Neural crest cell (in vitro differentiated cells): ENCODE measurements at regions not wholly inside any gene's neighbourhood (a gene's known extent, or its start where the extent isn't known, plus 50 kb on each side); places are given as distances from the start of the nearest gene placed in this dataset.
"Not testable (repeated sequence)": the region's sequence is repeated elsewhere in the genome, so short reads cannot be mapped to it uniquely, and the experiment has no call there.

Experiments
- DNase-seq: peaks from one replicate; pipeline ENCODE4 v3.0.0; 2021; ENCODE audit warnings: low read depth, mixed read lengths, low spot score
- H3K27ac Mint-ChIP-seq: one replicate; pipeline ENCODE4 v1.8.0; 2021; ENCODE audit warnings: mild to moderate bottlenecking, mixed read lengths; ENCODE audit not compliant: unreplicated experiment
- H3K27me3 Mint-ChIP-seq: 2 replicates; pipeline ENCODE4 v1.8.0; 2021; ENCODE audit warnings: low read depth, mild to moderate bottlenecking, mixed read lengths
- H3K36me3 Mint-ChIP-seq: 2 replicates; pipeline ENCODE4 v1.8.0; 2021; ENCODE audit warnings: low read depth, mild to moderate bottlenecking, mixed read lengths
- H3K4me1 Mint-ChIP-seq: 2 replicates; pipeline ENCODE4 v1.8.0; 2021; ENCODE audit warnings: mixed read lengths
- H3K4me3 Mint-ChIP-seq: one replicate; pipeline ENCODE4 v1.8.0; 2021; ENCODE audit warnings: mild to moderate bottlenecking, mixed read lengths
- H3K9me3 Mint-ChIP-seq: 2 replicates; pipeline ENCODE4 v1.8.0; 2021; ENCODE audit warnings: mixed read lengths

DNA sequence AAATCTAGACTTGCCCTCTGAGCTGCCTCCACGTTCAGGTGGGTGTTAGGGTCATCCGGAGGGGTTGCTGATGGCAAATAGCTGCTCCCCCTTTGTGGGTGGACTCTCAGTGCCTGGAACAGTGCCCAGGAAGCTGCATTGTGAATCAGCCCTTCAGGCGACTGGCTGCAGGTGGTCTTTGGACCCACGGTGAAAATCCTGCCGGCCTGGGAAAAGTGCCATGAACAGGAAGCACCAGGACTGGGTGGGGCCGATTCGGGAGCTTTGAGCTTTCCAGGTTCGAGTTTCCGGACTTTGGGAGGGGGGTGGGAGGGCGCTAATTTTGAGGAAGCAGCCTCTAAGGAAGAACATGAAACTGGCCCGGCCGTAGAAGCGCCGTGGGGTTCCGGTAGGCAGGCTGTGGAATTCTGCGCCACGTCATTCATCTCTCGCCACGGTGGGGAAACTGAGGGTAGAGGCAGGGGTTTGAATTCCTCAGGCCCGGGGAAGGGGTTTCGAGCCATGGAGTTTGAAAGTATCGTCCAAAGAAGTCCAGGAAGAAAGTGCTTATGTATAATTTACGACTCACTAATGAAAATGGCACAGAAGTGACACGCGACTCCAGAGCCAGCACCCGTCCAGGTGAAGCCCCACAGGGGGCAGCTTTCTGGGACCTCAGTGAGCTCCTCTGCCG is 199.4 kb downstream of the BANP start:
- H3K27ac Mint-ChIP-seq, H3K27me3 Mint-ChIP-seq, H3K4me3 Mint-ChIP-seq, H3K36me3 Mint-ChIP-seq, H3K4me1 Mint-ChIP-seq, DNase-seq, H3K9me3 Mint-ChIP-seq: not testable (repeated sequence)

DNA sequence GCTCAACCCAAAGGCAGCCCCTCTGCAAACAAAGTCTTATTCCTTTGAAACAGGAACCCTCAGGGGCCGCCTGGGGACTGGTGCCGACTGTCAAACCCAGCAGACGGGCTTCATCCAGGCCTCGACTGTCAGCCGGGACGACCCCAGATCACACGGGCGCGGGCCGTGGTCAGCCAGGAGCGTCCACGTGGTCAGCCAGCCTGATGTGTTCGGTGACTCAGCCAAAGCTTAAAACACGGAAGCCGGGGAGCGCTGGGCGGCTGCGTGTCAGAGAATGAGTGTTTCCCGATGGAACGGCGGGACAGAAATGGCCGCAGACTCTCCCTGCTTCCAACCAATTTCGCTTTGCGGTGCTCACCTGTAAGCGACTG is 199.9 kb downstream of the BANP start:
- not testable (repeated sequence) for DNase-seq, H3K36me3 Mint-ChIP-seq, H3K9me3 Mint-ChIP-seq, H3K27me3 Mint-ChIP-seq, H3K27ac Mint-ChIP-seq, H3K4me1 Mint-ChIP-seq, H3K4me3 Mint-ChIP-seq

DNA sequence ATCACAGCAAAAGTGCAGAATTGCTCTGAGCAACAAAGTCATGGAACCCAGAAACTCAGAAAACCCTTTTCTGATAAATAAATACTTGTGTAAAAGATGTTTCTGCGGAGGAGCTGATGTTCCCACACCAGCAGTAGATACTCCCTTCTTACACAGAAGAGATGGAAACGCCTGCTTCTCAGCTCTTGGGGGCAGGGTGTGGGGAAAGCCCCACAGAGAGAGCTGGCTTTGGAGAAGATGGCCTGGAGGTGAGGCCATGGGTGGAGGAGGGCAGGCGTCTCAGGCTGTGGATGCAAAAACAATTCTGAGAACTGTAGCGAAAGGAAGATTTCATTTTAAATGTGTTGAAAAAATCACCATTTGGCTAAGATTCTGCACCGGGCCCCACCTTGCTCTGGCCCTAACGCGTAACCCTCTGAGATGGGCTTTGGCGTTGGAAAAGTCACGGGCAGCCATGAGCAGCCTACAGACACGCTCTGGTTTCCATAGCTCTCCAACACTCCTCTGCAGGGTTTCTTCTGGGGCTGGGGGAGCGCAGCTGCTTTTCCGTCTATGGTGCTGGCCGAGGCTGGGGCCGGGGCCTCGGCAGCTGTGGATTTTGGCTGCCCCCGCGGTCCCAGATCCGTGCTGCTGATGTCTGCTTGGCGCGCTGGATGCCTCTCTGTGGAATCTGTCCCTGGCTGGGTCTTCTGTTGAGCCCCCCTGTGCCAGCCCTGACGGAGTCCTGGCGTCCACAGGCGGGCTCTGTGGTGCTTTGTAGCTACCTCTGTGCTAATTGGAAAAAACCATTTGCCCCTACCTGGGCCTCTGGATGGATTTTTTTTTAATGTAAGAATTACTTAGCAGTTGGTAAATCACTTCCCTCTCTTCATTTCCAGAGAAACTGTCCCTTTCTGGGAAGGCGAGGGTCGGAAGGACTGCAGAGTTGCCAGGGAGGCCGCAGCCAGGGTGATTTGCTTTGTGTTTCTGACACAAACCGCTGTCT is 200.9 kb downstream of the BANP start:
- H3K27me3 Mint-ChIP-seq, H3K36me3 Mint-ChIP-seq, H3K4me1 Mint-ChIP-seq, H3K9me3 Mint-ChIP-seq, DNase-seq, H3K27ac Mint-ChIP-seq, H3K4me3 Mint-ChIP-seq: not testable (repeated sequence)

DNA sequence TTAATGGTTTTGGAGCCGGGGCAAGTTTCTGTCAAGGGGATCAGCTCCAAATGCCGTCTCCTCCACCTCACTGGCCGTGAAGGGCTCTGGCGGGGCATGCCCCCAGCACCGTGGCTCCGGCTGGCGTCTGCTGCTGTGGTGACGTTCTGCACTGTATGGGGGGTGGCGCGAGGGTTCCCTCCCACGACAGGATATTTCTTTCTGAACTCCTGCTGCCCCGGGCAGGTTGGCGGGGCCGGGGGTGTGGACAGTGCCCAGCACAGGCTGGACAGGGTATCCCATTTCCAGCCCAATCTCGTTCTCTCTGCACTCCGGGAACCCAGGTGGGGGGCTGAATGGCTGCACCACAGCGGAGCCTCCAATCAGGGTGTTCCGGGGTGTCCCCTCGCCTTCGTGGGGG is 201.6 kb downstream of the BANP start:
- H3K9me3 Mint-ChIP-seq, H3K27me3 Mint-ChIP-seq, DNase-seq, H3K27ac Mint-ChIP-seq, H3K36me3 Mint-ChIP-seq, H3K4me1 Mint-ChIP-seq, H3K4me3 Mint-ChIP-seq: not testable (repeated sequence)

DNA sequence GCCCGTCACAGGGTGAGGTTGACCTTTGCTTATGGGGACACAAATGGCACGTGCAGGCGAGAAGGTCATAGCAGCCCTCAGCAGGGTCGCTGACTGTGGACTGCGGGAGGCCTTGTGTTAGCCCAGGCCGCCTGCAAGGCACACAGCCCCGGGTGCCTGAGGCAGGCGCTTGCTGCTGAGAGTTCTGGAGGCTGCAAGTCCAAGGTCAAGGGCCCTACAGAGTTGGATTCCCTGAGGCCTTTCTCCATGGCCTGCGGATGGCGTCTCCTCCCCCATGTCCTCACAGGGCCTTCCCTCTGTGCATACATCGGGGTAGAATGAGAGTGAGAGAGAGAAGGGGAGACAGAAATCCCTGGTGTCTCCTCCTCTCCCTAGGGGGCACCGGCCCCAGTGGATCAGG is 202.3 kb downstream of the BANP start:
- not testable (repeated sequence) for H3K4me1 Mint-ChIP-seq, H3K27ac Mint-ChIP-seq, H3K27me3 Mint-ChIP-seq, H3K36me3 Mint-ChIP-seq, H3K4me3 Mint-ChIP-seq, DNase-seq, H3K9me3 Mint-ChIP-seq

DNA sequence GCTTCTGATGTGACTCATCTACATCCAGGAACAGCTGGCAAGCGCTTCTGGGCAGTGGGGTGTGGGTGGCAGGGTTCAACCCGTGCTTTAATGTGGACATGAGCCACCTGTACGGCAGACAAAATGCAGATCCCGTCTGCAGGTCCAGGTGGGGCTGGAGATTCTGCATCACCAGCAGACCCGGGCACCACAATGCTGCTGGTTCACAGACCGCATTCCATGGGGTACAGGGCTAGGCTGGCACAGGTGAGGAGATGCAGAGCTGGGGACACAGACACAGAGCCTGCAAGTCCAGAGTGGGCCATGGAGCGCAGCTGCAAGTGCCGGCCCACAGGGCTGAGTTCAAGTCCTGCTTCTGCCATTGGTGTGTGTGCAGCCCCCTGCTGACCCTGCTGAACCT is 203.7 kb downstream of the BANP start:
- H3K9me3 Mint-ChIP-seq, DNase-seq, H3K36me3 Mint-ChIP-seq, H3K4me3 Mint-ChIP-seq, H3K4me1 Mint-ChIP-seq, H3K27ac Mint-ChIP-seq, H3K27me3 Mint-ChIP-seq: not testable (repeated sequence)

DNA sequence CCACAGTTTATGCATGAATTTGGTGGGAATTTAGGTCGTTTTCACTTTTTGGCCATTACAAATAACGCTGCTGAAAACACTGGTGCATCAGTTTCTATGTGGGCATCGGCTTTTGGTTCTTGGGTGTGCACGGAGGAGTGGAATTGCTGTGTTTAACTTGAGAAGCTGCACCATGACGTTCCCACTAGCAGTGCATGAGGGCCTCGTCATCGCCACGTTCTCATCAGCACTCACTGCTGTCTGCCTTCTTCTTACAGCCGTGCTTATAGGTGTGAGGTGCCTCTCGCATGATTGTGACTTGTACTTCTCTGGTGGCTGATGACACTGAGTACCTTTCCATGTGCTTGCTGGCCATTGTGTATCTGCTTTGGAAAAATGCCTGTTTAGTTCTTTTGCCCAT is 204.4 kb downstream of the BANP start:
- not testable (repeated sequence) for H3K4me3 Mint-ChIP-seq, H3K36me3 Mint-ChIP-seq, DNase-seq, H3K4me1 Mint-ChIP-seq, H3K27ac Mint-ChIP-seq, H3K9me3 Mint-ChIP-seq, H3K27me3 Mint-ChIP-seq

DNA sequence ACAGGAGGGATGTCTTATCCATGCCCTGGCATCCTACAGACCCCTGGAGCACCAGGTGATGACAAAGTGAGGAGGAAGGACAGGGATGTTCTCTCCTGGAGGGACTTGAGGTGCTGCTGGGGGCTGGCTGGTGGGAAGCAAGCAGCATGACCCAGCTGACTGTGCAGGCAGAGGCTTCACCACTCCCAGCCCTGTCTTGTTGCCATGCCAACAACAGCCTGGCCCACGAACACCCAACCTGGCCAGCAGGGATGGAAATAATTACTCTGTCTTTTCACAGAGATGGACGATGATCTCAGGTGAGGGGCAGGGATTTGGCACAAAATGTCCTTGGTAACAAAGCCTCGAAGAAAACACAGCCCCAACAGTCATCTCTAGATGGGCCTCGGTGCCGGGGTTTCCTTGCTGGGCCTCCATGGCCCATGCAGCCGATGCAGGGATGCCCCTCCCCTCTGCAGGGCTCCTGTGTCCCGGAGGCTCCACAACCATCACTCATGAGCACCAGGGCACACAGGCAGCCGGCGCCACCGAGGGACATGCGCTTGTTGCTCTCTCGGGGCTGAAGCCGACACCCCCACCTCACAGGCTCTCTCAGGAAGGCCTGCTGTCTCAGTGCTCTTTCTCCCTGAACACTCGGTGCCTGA is 205.5 kb downstream of the BANP start:
- H3K27me3 Mint-ChIP-seq, H3K9me3 Mint-ChIP-seq, H3K4me1 Mint-ChIP-seq, H3K27ac Mint-ChIP-seq, H3K36me3 Mint-ChIP-seq, DNase-seq, H3K4me3 Mint-ChIP-seq: not testable (repeated sequence)

DNA sequence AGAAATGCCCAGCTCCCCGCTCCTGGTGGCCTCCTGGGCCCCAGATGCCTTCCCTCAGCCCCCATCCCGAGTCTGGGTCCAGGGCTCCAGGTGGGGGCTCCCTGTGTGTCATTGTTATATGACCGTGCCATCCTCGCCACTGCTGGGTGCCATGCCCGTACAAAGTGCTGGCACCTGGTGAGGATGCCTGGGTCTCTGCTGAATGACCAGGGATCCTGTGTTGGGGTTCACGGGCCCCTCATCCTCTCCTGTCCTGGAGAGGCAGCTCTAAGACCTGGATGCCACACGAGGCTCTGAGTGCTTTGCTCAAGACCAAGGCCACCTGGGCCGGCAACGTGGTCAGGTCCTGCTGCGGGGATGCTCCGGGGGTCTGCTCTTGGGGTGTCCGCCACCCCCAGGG is 206.5 kb downstream of the BANP start:
- H3K27me3 Mint-ChIP-seq, H3K27ac Mint-ChIP-seq, H3K9me3 Mint-ChIP-seq, H3K36me3 Mint-ChIP-seq, H3K4me1 Mint-ChIP-seq, DNase-seq, H3K4me3 Mint-ChIP-seq: not testable (repeated sequence)

DNA sequence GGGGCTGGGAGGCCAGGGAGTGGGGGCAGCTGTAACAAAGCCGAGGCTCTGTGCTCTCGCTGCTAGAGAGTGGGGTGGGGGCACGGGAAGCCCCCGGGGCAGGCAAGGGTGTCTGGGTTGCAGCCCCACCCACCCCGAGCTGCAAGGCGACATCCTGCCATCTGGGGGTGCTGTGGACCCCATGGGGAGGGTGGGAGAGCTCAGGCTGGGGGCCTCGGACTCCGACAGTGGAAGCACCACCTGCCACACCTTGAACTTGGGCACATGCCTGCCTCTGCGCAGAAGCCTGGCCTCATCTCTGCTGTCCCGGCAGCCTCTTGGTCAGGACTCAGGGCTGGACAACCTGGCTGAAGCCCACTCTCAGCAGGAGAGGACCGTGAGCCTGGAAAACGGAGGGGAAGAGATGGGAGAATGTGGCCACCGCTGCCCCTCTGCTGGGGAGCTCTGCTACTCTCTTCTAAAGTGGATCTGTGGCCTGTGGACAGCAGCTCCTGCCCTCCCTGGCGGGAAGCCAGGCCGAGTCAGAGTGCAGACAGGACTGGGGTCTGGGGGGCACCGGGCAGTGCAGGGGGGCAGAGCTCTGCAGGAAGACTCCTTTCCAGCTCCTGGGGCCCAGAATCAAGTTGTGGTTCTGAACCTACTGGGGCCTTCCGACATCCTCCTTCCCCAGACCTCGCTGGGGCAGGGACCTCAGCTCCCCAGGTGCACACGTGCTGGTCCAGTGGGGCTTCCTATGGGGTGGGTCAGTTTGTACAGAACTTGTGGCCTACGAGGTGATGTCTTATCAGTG is 207.2 kb downstream of the BANP start:
- not testable (repeated sequence) for H3K27ac Mint-ChIP-seq, H3K4me3 Mint-ChIP-seq, H3K9me3 Mint-ChIP-seq, DNase-seq, H3K4me1 Mint-ChIP-seq, H3K36me3 Mint-ChIP-seq, H3K27me3 Mint-ChIP-seq

DNA sequence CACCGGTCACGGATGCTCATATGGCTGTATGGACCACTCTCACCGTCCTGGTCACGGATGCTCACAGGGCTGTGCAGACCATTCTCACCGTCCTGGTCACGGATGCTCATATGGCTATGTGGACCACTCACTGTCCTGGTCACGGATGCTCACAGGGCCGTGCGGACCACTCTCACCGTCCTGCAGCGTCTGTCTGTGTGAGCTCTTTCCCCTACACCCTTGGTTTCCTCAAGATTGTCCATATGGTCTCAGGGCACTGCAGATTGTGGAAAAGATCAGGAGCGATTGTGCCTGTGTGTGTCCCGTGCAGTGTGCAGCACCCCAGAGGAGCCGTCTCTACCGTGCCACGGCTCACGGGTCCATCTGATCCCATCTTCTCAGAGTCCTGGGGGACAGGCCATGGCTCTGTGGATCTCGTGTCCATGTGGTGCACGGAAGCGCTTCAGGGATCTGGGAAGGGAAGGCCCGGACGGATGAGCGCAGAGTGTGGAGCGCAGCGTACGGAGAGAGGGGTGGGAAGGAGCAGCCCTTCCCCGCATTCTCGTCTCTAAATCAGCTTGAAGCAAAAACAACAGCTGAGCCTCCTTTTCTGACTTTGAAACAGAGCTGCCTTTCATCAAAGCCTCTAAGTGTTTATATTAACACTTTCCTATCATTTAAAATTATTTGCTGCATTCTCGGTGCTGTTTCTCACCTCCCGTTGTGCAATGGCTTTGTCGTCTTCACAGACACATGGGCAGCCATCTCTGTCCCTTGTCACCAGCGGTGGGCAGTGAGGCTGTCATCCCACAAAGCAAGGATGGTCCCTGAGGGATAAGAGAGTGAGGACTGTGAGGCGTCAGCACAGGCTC is 208.0 kb downstream of the BANP start:
- not testable (repeated sequence) for H3K27me3 Mint-ChIP-seq, H3K4me1 Mint-ChIP-seq, H3K9me3 Mint-ChIP-seq, H3K36me3 Mint-ChIP-seq, H3K4me3 Mint-ChIP-seq, DNase-seq
- peak overlapping the region; percentile 92 for H3K27ac Mint-ChIP-seq

DNA sequence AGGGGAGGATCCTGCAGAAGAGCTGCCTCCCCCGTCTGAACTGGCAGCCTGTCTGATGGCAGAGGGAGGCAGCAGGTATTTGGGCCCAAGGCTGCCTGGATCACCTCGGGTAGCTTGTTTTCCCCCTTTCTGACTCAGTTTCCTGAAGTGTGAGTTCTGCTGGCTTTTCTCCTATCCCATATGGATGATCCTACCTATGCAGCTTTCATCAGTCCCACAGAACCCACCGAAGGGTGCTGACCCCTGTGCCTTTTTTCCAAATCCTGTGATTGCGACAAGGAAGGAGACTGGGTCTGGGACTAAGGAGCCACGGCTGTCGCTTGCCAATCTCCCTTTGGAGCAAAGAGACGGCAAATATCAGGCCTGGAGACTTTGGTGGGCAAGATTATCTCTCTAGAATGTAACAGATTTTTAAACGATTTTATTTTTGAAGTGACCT is 208.7 kb downstream of the BANP start:
- H3K9me3 Mint-ChIP-seq, H3K27me3 Mint-ChIP-seq, H3K36me3 Mint-ChIP-seq, H3K4me1 Mint-ChIP-seq, H3K4me3 Mint-ChIP-seq, DNase-seq, H3K27ac Mint-ChIP-seq: not testable (repeated sequence)
